IPS-18c (cell line): ENCODE measurements at regions not wholly inside any gene's neighbourhood (a gene's known extent, or its start where the extent isn't known, plus 50 kb on each side); places are given as distances from the start of the nearest gene placed in this dataset.

Source experiments
- H3K4me3 ChIP-seq: 2 replicates; pipeline ENCODE4 v1.7.0; 2013; ENCODE audit warnings: low read depth, mild to moderate bottlenecking, low read length, moderate library complexity; ENCODE audit not compliant: insufficient read depth
- H3K9me3 ChIP-seq: one replicate; pipeline ENCODE4 v1.6.1; 2013; ENCODE audit warnings: mild to moderate bottlenecking, low read length, moderate library complexity; ENCODE audit not compliant: control insufficient read depth, insufficient read depth

- H3K9me3 ChIP-seq = no peaks in the 10 kb centered on the region
- no peak overlapping the region for H3K4me3 ChIP-seq
Measured at GRCh38 chr18:24530630-24531111, 70.2 kb downstream of the HRH4 start.

GRCh38 chr18:24534271-24534670 is 73.8 kb downstream of the HRH4 start:
- no peak overlapping the region for H3K4me3 ChIP-seq
- no peaks in the 10 kb centered on the region for H3K9me3 ChIP-seq

GRCh38 chr18:24534737-24535136 is 74.3 kb downstream of the HRH4 start:
- H3K9me3 ChIP-seq = no peaks in the 10 kb centered on the region
- no peak overlapping the region for H3K4me3 ChIP-seq

DNA sequence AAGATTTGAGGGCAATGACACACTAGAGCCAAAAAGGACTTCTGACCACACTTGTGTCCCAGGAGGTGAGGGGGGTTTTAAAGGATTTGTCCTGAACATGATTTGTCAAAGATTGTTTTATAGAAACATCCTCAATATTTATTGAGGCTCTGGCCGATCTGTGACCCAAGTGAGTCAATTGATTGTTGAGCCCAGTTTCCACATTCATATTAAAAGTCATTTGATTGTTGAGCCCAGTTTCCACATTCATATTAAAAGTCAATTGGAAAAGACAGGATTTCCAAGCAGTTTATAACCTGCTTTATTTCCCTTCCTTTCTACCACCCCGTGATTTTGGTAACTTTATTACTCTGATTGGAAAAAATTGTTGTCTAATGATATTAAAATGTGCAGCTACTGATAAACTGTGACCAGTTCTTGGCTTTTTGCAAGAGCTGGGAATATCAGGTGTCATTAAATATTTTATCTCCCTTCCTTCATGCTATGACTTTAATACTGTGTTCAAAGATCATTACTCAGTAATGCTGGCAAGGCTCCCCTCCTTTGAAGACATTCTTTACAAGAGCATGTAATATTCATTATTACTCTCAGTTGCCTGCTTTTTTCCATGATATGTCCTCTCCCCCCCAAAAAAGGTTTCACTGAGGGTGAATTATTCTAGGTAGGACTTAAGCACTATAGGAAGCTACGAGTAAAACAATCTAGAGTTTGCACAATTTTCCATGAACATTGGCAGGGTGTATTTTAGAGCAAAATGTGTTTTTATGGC is 75.3 kb downstream of the HRH4 start:
- H3K9me3 ChIP-seq = no peaks in the 10 kb centered on the region
- no peak overlapping the region for H3K4me3 ChIP-seq

- Histone ChIP-seq H3K9me3 (no peaks in the 10 kb centered on the region), H3K4me3 (no peak overlapping the region)
Measured at GRCh38 chr18:24536326-24536725, 75.9 kb downstream of the HRH4 start.

GRCh38 chr18:24536834-24537233 is 76.4 kb downstream of the HRH4 start:
- no peaks in the 10 kb centered on the region for H3K9me3 ChIP-seq
- H3K4me3 ChIP-seq = no peak overlapping the region

GRCh38 chr18:24538414-24539264 is 78.2 kb downstream of the HRH4 start:
- no peak overlapping the region for H3K4me3 ChIP-seq
- no peaks in the 10 kb centered on the region for H3K9me3 ChIP-seq

DNA sequence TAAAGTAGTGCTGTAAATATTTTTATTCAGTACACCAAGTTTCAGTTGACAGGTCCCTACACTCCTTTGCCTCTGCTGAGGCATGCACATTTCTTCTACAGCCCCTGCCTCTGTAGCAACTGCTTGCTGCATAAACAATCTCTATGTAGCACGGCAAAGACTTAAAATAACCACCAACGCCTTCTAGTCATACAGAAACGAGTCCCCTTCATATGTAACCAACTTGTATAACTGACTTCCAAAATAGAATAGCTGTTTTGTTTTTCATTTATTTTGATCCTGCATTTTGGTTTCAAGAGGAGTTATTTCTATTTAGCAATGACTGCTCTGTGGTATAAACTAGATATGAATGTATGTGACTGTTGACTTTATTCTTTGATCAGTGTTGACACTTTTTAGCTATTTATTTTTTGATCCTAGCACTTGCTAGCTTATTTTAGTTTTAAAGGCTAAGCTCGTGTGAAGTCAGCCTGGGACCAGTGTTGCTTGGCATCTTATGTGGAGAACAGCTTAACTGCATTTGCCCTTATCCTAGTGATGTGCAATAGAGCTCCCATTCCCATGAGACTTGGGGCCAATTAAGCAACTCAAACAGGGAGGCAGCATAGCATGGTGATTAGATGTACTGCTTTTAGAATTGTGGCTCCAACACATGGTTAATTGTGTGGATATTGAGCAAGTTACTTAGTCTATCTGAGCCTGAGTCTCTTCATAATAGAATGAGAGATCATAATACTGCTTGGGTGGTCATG is 79.6 kb downstream of the HRH4 start:
- Histone ChIP-seq H3K9me3 (no peaks in the 10 kb centered on the region), H3K4me3 (no peak overlapping the region)

- Histone ChIP-seq H3K9me3 (no peaks in the 10 kb centered on the region), H3K4me3 (no peak overlapping the region)
Measured at GRCh38 chr18:24540896-24541295, 80.5 kb downstream of the HRH4 start.

DNA sequence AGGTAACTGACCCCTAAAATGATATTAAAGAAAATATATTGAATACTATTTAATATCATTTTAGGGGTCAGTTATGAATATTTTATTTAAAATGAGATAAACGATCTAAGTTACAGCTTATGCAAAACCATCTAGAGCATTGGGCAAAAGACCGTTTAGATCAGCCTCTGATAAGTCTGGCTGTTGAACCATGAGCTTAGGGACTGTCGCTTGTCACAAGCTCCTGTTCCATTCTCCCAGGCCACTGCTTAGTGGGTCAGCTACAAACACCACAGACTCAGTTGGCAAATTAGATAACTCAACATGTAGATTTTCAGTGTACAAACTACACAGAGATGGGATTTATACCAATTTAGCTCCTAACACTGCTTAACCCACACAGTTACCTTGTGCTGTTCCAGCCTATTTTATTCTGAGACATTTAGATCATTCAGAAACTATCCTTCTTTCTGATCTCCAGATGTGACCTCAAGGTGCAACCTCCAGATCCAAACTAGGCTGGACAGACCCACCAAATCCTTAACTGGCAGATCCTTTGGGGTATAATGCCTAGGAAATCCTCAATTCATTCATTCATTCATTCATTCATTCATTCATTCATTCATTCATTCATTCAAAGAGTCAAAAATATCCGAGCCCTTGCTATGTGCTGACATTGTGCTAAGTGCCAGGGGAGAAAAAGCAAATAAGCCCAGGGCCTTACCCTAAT is 82.8 kb downstream of the HRH4 start:
- H3K9me3 ChIP-seq = no peaks in the 10 kb centered on the region
- no peak overlapping the region for H3K4me3 ChIP-seq

- H3K9me3 ChIP-seq = no peaks in the 10 kb centered on the region
- no peak overlapping the region for H3K4me3 ChIP-seq
Measured at GRCh38 chr18:24543795-24544498, 83.5 kb downstream of the HRH4 start.

- Histone ChIP-seq H3K4me3 (no peak overlapping the region), H3K9me3 (no peaks in the 10 kb centered on the region)
Measured at GRCh38 chr18:24544949-24545348, 84.5 kb downstream of the HRH4 start.

GRCh38 chr18:24545651-24546050 is 85.2 kb downstream of the HRH4 start:
- Histone ChIP-seq H3K4me3 (no peak overlapping the region), H3K9me3 (no peaks in the 10 kb centered on the region)

DNA sequence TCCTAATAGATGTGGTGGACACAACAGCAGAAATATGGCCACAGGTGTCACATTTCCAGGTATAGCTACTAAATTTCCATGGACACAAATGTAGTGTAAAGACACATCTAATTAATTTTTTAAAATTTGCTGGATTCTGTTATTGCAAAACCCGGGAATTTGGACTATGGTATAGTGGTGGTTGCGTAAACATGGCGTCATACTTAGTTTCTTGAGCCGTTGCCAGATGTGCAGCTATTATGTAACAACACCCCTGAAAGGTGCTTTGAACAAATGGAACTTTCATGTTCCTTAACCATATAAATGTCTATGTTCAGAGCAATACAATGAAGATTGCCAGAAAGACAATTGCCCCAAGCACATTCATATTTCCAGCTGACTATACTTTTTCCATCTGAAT is 85.9 kb downstream of the HRH4 start:
- no peaks in the 10 kb centered on the region for H3K9me3 ChIP-seq
- no peak overlapping the region for H3K4me3 ChIP-seq

DNA sequence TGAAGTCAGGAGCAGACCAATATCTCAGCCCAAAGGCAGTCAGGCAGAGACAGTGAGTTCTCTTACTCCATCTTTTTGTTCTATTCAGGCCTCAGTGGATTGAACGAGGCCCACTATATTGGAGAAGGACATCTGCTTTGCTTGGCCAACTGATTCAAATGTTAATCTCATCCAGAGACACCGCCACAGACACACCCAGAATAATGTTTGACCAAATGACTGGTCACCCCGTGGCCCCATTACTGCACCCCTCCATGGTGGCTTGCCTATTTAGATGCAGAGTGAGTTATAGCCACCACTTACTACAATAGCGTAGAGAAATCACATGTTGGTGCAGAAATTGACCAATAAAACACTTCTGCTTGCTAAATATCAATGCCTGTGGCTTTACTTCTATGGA is 88.1 kb downstream of the HRH4 start:
- H3K9me3 ChIP-seq = no peaks in the 10 kb centered on the region
- no peak overlapping the region for H3K4me3 ChIP-seq

GRCh38 chr18:24552218-24552617 is 91.8 kb downstream of the HRH4 start:
- Histone ChIP-seq H3K4me3 (no peak overlapping the region), H3K9me3 (no peaks in the 10 kb centered on the region)
